ENCODE measurements at regions not wholly inside any gene's neighbourhood (a gene's known extent, or its start where the extent isn't known, plus 50 kb on each side); places are given as distances from the start of the nearest gene placed in this dataset.

GRCh38 chr10:50936335-50936734 lies 50.9 kb upstream of the A1CF start:
- TF ChIP-seq POLR2A (IDR thresholded peaks at IDR 0.05) (no peak), EP300 (IDR thresholded peaks at IDR 0.05; ENCODE audit: low read depth) (no peak), CTCF (IDR thresholded peaks at IDR 0.05) (no peak), POLR2AphosphoS5 (IDR thresholded peaks at IDR 0.05) (no peak)
